ENCODE measurements at regions not wholly inside any gene's neighbourhood (a gene's known extent, or its start where the extent isn't known, plus 50 kb on each side); places are given as distances from the start of the nearest gene placed in this dataset.

DNA sequence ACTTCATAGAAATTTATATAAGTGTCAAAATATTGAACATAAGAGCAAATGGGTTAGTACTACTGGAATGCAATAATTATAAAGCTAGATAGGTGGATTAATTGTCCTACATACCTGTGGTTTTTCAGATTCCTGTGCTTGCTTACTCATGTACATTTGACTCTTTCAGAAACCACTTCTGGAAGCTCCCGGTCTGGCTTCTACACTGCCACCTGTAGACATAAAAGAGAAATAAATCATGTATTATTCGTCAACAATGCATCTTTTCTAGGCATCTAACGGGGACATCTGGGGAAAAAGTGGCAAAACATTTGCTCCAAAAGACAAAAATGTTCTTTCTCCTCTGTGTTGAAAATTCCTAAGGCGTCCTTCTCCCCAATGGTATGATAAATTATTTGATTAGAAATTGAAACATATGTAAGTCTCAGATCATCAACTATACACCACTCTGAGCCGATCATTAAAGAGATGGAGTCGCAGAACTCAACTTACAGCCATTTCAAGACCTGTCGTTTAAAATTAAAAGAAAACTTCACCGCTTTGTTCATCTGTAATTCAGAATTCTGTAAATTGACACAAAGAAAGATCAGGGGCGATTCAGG lies 648.7 kb upstream of the DIPK2B start:
- peak overlapping the region; percentile 71 for H3K4me3 ChIP-seq (ENCODE audit: low read depth, low read length)
- TF ChIP-seq, protein P1, sequence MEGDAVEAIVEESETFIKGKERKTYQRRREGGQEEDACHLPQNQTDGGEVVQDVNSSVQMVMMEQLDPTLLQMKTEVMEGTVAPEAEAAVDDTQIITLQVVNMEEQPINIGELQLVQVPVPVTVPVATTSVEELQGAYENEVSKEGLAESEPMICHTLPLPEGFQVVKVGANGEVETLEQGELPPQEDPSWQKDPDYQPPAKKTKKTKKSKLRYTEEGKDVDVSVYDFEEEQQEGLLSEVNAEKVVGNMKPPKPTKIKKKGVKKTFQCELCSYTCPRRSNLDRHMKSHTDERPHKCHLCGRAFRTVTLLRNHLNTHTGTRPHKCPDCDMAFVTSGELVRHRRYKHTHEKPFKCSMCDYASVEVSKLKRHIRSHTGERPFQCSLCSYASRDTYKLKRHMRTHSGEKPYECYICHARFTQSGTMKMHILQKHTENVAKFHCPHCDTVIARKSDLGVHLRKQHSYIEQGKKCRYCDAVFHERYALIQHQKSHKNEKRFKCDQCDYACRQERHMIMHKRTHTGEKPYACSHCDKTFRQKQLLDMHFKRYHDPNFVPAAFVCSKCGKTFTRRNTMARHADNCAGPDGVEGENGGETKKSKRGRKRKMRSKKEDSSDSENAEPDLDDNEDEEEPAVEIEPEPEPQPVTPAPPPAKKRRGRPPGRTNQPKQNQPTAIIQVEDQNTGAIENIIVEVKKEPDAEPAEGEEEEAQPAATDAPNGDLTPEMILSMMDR (IDR thresholded peaks at IDR 0.05; ENCODE audit: insufficient read depth, low read length): peak; percentile 44
- DNase-seq (ENCODE audit: low read depth): peak; percentile 77

DNA sequence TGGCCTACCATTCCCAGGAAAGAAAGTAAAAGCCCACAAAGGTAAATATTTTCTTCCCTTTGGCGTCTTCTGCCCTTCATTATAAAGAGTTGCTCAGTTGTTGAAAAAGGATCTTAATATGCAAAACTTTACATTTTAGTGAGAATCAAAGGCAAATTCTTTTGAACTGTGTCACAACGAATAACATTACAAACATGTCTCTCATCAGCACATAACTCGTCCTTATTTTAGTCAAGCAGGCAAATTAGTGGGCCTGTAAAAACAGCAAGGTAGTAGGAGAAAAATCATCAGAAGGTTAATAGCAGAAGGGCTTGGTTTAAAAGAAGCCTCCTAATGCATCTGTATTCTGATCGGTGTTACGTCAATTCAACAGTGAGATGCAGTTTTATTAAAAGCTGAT lies 647.3 kb upstream of the DIPK2B start:
- H3K4me3 ChIP-seq (ENCODE audit: low read depth, low read length): no peak overlapping the region
- no peak for DNase-seq (ENCODE audit: low read depth)
- TF ChIP-seq, protein P1 (IDR thresholded peaks at IDR 0.05; ENCODE audit: insufficient read depth, low read length): no peak

DNA sequence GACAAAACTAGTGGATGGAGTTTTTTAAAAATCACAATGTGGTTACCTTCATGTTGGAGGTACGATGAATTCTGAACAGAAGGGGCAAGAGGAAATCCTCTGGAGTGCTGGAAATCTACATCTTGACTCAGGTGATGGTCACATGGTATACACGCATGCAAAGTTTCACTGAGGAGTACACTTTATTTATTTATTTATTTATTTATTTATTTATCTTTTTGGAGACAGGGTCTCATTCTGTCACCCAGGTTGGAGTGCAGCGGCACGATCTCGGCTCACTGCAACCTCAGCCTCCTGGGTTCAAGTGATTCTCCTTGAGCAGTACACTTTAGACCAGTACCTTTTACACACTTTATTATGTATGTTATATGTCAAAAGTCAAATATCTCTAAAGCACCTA lies 645.7 kb upstream of the DIPK2B start:
- TF ChIP-seq, protein P1 (IDR thresholded peaks at IDR 0.05; ENCODE audit: insufficient read depth, low read length): no peak
- no peak overlapping the region for H3K4me3 ChIP-seq (ENCODE audit: low read depth, low read length)
- no peak for DNase-seq (ENCODE audit: low read depth)

DNA sequence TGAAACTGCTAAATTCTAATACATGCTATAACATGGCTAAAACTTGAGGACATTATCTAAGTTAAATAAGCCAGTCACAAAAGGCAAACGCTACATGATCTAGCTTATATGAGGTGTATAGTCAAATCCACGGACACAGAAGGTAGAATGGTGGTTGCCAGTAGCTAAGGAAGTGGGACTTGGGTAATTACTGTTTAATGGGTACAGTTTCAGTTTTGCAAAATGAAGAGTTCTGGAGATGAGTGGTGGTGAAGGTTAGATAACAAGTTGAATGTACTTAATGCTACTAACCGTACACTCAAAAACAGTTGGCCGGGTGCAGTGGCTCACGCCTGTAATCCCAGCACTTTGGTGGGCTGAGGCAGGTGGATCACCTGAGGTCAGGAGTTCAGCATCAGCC lies 644.5 kb upstream of the DIPK2B start:
- TF ChIP-seq, protein P1 (IDR thresholded peaks at IDR 0.05; ENCODE audit: insufficient read depth, low read length): no peak
- DNase-seq (ENCODE audit: low read depth): no peak
- H3K4me3 ChIP-seq (ENCODE audit: low read depth, low read length): no peak overlapping the region

DNA sequence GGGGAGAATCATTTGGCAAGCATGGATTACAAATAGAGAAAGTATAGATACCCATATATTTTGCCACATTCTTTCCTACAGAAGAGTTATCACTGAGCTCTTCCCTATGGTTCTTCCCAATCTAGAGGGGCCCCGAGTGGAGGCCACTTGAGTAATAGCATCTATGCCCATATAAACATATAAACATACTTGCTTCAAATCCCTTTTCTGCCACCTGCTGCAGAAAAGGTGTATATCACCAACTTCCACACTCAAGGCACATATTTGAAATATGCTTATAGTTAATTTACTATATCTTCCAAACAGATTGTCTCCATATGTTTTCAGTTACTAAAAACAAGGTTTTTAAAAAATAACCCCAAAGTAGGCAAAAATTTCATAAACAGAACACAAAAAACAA lies 642.8 kb upstream of the DIPK2B start:
- DNase-seq (ENCODE audit: low read depth): peak; percentile 20
- H3K4me3 ChIP-seq (ENCODE audit: low read depth, low read length): no peak overlapping the region
- TF ChIP-seq, protein P1 (IDR thresholded peaks at IDR 0.05; ENCODE audit: insufficient read depth, low read length): no peak

DNA sequence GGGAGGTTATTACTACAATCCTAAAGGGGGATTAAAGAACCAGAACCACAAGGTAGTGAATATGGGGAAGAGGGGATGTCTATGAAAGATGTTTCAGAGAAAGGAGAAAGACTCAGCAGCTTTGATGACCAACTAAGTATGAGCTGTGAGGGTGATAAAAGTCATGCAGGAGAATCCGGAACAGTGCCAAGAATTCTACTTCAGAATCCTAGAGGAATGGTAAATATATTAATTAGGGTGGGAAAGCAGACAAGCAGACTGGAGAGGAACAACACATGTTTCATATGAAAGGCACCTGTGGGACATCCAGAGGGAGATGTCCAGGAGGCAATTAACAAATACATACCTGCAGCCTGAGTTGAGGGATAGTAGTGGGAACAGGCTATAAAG lies 642.2 kb upstream of the DIPK2B start:
- no peak for DNase-seq (ENCODE audit: low read depth)
- TF ChIP-seq, protein P1 (IDR thresholded peaks at IDR 0.05; ENCODE audit: insufficient read depth, low read length): no peak

More for the DNA sequence above, 642.2 kb upstream of the DIPK2B start:
- no peak overlapping the region for H3K4me3 ChIP-seq (ENCODE audit: low read depth, low read length)
